GM21737 (cell line): ENCODE measurements at regions not wholly inside any gene's neighbourhood (a gene's known extent, or its start where the extent isn't known, plus 50 kb on each side); places are given as distances from the start of the nearest gene placed in this dataset.
"Not testable (repeated sequence)": the region's sequence is repeated elsewhere in the genome, so short reads cannot be mapped to it uniquely, and the experiment has no call there.

ENCODE experiments used
- ATAC-seq: cut with Tn5 transposase; IDR thresholded peaks from one replicate; pipeline ENCODE4 v1.9.1; 2021; ENCODE audit warnings: mild to moderate bottlenecking, moderate library complexity; ENCODE audit not compliant: unreplicated experiment

DNA sequence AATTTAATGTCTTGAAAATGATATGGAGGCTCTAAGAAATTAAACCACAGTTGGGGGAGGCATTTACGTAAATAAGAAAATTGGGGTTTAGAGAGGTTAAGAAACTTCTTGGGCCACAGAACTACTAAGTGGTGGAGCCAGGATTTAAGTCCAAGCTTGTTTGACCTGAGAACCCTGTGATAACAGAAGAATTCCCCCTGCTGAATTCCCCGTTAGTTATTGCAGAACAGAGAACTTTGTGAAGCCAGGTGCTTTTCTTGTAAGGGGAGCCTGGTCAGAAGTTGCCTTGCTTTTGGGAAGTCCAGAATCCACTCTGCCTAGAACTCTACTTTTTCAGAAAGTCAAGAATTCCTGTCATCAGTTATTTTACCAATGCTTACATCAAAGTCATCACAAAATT, 309.3 kb upstream of the SEMA6A start:
- no peak for ATAC-seq

- ATAC-seq: no peak
Measured at GRCh38 chr5:116881921-116882531, 307.4 kb upstream of the SEMA6A start.

GRCh38 chr5:116880601-116881000, 306.0 kb upstream of the SEMA6A start:
- ATAC-seq: no peak

DNA sequence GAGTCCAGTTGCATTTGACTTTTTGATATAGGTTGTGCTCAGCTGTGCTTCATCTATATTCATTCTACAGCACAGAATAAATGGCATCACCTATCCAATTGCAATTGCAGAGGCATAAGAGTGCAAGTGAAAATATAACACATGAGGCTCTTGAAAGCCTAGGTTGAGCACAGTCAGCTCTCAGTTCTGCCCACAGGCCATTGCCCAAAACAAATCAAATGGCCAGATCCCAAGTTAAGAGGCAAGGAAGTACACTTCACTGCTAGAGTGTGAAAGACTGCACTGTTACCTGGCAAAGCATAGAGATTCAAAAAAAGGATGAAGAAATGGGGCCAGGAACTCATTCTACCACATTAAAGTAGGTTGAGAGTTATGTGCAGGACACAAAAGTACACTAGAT, 305.5 kb upstream of the SEMA6A start:
- ATAC-seq: peak; percentile 72

GRCh38 chr5:116876240-116876840, 301.7 kb upstream of the SEMA6A start:
- ATAC-seq: no peak

GRCh38 chr5:116872986-116873385, 298.4 kb upstream of the SEMA6A start:
- no peak for ATAC-seq

DNA sequence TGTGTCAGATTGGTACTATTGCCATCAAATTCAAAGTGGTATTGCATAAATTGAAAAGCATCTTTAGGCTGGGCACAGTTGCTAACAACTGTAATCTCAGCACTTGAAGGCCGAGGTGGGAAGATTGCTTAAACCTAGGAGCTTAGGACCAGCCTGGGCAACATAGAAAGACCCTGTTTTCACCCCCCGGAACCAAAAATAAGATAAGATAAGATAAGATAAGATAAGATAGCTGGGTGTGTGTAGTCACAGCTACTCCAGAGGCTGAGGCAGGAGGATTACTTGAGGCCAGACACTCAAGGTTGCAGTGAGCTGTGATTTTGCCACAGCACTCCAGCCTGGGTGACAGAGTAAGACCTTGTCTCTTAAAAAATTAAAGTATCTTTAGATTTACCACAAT, 297.9 kb upstream of the SEMA6A start:
- no peak for ATAC-seq

- ATAC-seq: not testable (repeated sequence)
Measured at GRCh38 chr5:116867825-116868224, 293.2 kb upstream of the SEMA6A start.

- ATAC-seq: no peak
Measured at GRCh38 chr5:116865651-116866050, 291.0 kb upstream of the SEMA6A start.

DNA sequence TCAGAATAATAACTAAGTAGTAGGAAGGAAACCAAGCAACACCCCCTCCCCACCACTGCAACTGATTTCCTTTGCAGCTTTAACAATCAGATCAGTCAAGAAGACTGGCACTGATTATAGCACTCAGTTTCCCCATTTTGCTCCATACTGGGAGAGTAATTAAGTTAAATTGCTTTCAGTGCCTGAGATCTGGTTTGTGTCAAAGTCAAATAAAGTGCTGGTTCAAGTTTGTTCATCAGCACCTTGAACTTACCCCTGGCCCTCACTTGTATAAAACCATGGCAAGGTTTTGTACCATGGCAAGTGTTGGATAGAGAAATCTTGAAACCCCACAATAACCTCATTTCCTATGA, 290.2 kb upstream of the SEMA6A start:
- ATAC-seq: no peak

GRCh38 chr5:116864157-116864837, 289.7 kb upstream of the SEMA6A start:
- no peak for ATAC-seq

DNA sequence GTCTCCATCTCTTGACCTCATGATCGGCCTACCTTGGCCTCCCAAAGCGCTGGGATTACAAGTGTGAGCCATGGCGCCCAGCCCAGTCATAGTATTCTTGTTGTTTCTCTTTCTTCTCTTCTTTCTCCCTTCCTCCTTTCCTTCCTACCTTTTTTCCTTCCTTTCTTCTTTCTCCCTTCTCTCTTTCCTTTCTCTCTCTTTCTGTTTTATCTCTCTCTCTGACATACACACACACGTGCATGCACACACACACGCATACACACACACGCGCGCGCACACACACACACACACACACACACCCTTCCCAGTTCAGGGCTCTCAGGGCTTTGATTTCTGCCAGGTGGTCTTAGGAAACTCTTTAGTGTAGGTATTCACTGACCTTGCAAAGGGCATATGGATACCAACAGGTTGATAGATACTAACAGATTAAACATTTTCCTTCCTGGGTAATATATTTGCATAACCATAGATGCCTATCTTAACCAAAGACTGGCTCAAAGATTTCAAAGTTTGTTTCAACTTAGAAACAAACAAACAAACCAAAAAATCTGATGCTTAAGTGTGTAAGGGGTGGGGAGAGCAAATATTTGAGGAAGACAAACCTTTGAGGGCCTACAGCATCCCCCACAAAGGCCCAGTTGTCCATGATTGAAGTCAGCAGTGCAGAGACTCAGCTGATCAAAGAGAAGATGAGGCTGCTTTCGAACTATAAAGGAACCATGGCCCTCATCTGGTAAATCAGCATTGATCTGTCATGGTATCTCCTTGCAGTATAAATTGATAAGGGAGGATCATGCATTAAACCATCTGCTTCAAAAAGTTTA, 288.2 kb upstream of the SEMA6A start:
- no peak for ATAC-seq

- no peak for ATAC-seq
Measured at GRCh38 chr5:116861666-116862065, 287.0 kb upstream of the SEMA6A start.

DNA sequence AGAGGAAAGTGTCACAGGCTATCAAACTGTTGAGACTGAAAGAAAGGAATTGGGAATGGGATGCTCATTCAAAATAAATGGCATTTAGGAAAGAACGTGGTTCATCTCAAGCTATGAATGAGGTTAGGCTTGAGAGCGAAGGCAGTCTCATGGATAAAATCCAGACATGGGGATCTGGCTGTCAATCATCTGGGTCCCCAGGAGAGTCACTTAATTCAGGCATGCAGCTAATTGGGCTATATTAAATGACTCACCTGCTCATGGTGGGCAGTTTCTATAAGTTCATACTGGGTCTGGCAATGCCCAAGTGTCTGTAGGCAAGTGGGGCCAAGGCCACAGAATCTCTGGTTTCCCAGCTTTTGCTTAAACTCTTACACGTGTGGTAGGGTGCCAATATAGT, 286.5 kb upstream of the SEMA6A start:
- ATAC-seq: no peak

DNA sequence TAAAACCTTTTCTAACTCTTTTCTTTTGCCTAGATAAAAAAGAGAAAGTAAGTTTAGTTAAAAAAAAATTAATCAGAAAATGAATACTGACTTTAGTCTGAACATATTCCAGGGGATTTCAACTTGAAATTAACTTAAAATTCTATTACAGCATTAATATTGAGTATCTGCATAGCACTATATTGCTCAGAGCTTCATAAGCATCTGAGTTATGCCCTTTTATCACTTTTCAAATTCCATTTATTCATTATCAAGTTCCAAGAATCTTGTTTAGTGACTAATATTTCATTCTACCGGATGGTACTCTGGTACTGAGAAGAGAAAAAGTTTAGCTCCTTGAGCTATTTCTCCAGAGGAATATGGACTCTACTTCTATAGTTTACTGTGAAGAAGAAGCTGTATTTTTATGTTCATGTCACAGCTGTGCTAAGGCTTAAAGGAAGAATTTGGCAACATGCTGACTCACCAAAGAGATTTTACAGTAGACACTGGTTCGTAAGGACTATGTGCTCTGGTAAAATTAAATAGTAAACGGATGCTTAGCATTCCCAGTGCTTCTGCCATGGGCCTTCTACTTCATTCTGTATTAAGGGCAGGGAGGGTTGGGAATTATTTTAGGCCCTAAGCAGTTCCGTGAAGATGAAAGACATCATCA, 285.2 kb upstream of the SEMA6A start:
- ATAC-seq: no peak

DNA sequence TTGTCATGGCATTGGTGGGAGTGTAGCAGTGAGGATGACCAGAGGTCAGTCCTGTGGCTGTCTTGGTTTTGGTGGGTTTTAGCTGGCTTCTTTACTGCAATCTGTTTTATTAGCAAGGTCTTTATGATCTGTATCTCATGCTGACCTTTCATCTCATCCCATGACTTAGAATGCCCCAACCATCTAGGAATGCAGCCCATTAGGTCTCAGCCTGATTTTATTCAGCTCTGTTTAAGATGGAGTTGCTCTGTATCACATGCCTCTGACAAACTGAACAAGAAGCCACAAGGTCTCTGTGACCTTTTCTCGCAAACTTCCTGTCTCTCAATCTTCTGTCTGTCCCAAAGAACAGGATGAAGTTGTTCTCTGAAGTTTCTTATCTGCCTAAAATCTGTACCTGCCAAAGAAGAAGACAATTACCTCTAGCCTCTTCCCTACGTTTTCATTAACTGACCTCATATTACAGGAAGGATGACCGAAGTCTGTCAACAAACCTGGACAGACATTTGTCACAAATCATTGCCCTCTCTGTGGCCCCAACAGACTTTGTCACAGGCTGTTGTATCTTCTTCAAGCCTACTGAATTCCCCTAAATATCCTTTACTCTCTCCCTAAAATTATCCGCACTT, 284.2 kb upstream of the SEMA6A start:
- no peak for ATAC-seq

DNA sequence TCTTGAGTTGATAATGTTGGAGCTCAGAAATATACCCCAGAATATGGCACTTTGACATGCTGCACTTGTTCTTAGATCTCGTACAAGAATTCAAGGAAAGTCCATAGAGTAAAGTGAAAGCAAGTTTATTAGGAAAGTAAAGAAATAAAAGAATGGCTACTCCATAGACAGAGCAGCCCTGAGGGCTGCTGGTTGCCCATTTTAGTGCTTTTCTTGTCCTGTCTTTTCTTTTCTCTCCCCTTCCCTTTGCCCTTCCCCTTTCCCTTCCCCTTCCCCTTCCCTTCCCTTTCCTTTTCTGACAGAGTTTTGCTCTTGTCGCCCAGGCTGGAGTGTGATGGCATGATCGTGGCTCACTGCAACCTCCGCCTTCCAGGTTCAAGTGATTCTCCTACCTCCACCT, 283.4 kb upstream of the SEMA6A start:
- not testable (repeated sequence) for ATAC-seq

GRCh38 chr5:116856271-116856670, 281.6 kb upstream of the SEMA6A start:
- no peak for ATAC-seq

DNA sequence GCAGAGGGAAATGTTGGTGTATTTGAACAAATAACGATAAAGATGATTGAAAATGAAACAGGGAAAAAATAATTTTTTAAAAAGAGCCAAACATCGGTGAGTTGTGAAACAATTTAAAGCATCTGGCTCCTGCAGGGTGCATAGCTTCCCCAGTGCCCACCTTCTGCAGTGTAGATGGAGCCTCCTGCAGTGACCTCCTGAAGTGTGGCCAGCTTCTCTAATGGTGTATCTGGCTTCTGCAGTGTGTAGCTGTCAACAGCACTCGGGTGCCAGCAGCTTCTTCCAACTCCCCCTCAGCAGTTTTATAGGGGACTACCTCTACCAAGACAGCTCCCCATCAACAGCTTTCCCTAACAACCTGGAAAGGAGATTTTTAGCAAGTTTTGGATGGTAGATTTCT, 279.4 kb upstream of the SEMA6A start:
- ATAC-seq: no peak

DNA sequence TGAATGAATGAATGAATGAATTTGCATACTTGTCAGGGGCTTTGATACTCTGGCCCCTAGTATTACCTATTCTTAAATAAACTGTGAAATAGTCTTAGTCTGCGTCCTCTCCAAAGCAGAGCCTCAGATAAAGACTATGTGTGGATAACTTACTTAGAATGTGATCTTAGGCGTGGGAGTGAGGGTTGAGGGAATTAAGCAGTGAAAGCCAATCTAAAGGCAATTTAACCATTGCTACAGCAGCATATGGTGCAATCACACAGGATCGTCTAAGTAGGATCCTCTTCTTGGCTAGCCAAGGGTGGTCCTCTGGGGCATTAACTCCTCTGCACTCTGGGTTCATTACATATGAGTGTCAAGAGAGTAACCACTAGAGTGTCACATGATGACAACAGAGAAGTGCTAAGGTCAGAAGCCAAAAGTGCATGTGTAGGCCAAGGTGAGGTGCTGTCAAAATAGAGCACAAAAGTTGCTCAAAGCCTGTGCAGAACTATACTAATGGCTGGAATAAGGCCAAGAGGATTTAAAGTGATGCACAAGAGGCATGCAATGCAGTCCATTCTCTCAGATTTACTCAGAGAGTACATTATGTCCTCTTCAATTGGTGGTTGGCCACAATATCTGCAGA, 274.4 kb upstream of the SEMA6A start:
- ATAC-seq: no peak
